ENCODE measurements at regions not wholly inside any gene's neighbourhood (a gene's known extent, or its start where the extent isn't known, plus 50 kb on each side); places are given as distances from the start of the nearest gene placed in this dataset.
A peak's percentile ranks its signal among the peaks of the same experiment; 100 is the strongest.
"Not testable (repeated sequence)": the region's sequence is repeated elsewhere in the genome, so short reads cannot be mapped to it uniquely, and the experiment has no call there.

- no peak for DNase-seq (ENCODE audit: extremely low read depth, insufficient read length)
- TF ChIP-seq CTCF (IDR thresholded peaks at IDR 0.05; ENCODE audit: insufficient read depth, low read length, poor library complexity, severe bottlenecking) = no peak
Observed at GRCh38 chr12:22810036-22810435, 185.1 kb downstream of the ETNK1 start.

GRCh38 chr12:22812531-22812930 lies 187.6 kb downstream of the ETNK1 start:
- DNase-seq (ENCODE audit: extremely low read depth, insufficient read length) = no peak
- Histone ChIP-seq H3K4me3 (replicated peaks; ENCODE audit: low read depth, low read length) (no peak overlapping the region), H3K36me3 (ENCODE audit: control insufficient read depth, insufficient read depth, low read length) (no peaks in the 10 kb centered on the region), H3K27me3 (replicated peaks; ENCODE audit: control insufficient read depth, insufficient read depth, low read length) (no peaks in the 10 kb centered on the region)
- no peak for TF ChIP-seq CTCF (IDR thresholded peaks at IDR 0.05; ENCODE audit: insufficient read depth, low read length, poor library complexity, severe bottlenecking)

More at GRCh38 chr12:22810036-22810435, 185.1 kb downstream of the ETNK1 start:
- no peaks in the 10 kb centered on the region for H3K27me3 ChIP-seq (replicated peaks; ENCODE audit: control insufficient read depth, insufficient read depth, low read length)
- no peaks in the 10 kb centered on the region for H3K36me3 ChIP-seq (ENCODE audit: control insufficient read depth, insufficient read depth, low read length)
- no peak overlapping the region for H3K4me3 ChIP-seq (replicated peaks; ENCODE audit: low read depth, low read length)

GRCh38 chr12:22821985-22822384 lies 197.0 kb downstream of the ETNK1 start:
- TF ChIP-seq CTCF (IDR thresholded peaks at IDR 0.05; ENCODE audit: insufficient read depth, low read length, poor library complexity, severe bottlenecking) = no peak
- DNase-seq (ENCODE audit: extremely low read depth, insufficient read length) = no peak
- no peaks in the 10 kb centered on the region for H3K36me3 ChIP-seq (ENCODE audit: control insufficient read depth, insufficient read depth, low read length)
- H3K4me3 ChIP-seq (replicated peaks; ENCODE audit: low read depth, low read length) = no peak overlapping the region
- no peaks in the 10 kb centered on the region for H3K27me3 ChIP-seq (replicated peaks; ENCODE audit: control insufficient read depth, insufficient read depth, low read length)

- no peak for DNase-seq (ENCODE audit: extremely low read depth, insufficient read length)
- Histone ChIP-seq H3K36me3 (ENCODE audit: control insufficient read depth, insufficient read depth, low read length) (no peaks in the 10 kb centered on the region), H3K27me3 (replicated peaks; ENCODE audit: control insufficient read depth, insufficient read depth, low read length) (no peaks in the 10 kb centered on the region), H3K4me3 (replicated peaks; ENCODE audit: low read depth, low read length) (no peak overlapping the region)
- TF ChIP-seq CTCF (IDR thresholded peaks at IDR 0.05; ENCODE audit: insufficient read depth, low read length, poor library complexity, severe bottlenecking) = no peak
Observed at GRCh38 chr12:22826026-22826425, 201.1 kb downstream of the ETNK1 start.

- not testable (repeated sequence) for DNase-seq (ENCODE audit: extremely low read depth, insufficient read length); H3K4me3 ChIP-seq (replicated peaks; ENCODE audit: low read depth, low read length); H3K27me3 ChIP-seq (replicated peaks; ENCODE audit: control insufficient read depth, insufficient read depth, low read length); H3K36me3 ChIP-seq (ENCODE audit: control insufficient read depth, insufficient read depth, low read length)
Observed at GRCh38 chr12:22826446-22826981, 201.5 kb downstream of the ETNK1 start.

GRCh38 chr12:22828066-22828465 lies 203.1 kb downstream of the ETNK1 start:
- Histone ChIP-seq H3K4me3 (replicated peaks; ENCODE audit: low read depth, low read length) (no peak overlapping the region), H3K36me3 (ENCODE audit: control insufficient read depth, insufficient read depth, low read length) (no peaks in the 10 kb centered on the region), H3K27me3 (replicated peaks; ENCODE audit: control insufficient read depth, insufficient read depth, low read length) (no peaks in the 10 kb centered on the region)
- TF ChIP-seq CTCF (IDR thresholded peaks at IDR 0.05; ENCODE audit: insufficient read depth, low read length, poor library complexity, severe bottlenecking) = no peak
- peak; percentile 16 for DNase-seq (ENCODE audit: extremely low read depth, insufficient read length)
